DND-41 (cell line): ENCODE measurements at regions not wholly inside any gene's neighbourhood (a gene's known extent, or its start where the extent isn't known, plus 50 kb on each side); places are given as distances from the start of the nearest gene placed in this dataset.

Experiments used
- ATAC-seq: fragments of 200-7000 bp; cut with Tn5 transposase; 3 replicates; pipeline ENCODE4 v1.9.1; 2021; ENCODE audit warnings: low read depth; ENCODE audit not compliant: insufficient read depth
- DNase-seq: peaks from one replicate; pipeline ENCODE4 v3.0.0-alpha.2; 2020
- H2AFZ ChIP-seq: 2 replicates; pipeline ENCODE4 v1.6.0; 2012; ENCODE audit warnings: low read depth, low read length
- H3K27ac ChIP-seq: 2 replicates; pipeline ENCODE4 v1.5.1; 2012; ENCODE audit warnings: low read length, inconsistent platforms
- H3K27me3 ChIP-seq: fragments of 200-600 bp; sonication (generic); 2 replicates; pipeline ENCODE4 v1.6.0; 2012; ENCODE audit warnings: low read length, mild to moderate bottlenecking, inconsistent platforms; ENCODE audit not compliant: insufficient read depth, poor library complexity
- H3K36me3 ChIP-seq: 2 replicates; pipeline ENCODE4 v1.5.1; 2012; ENCODE audit warnings: low read length, inconsistent platforms; ENCODE audit not compliant: insufficient read depth
- H3K4me1 ChIP-seq: 2 replicates; pipeline ENCODE4 v1.5.1; 2012; ENCODE audit warnings: mild to moderate bottlenecking, low read length; ENCODE audit not compliant: insufficient read depth
- H3K4me2 ChIP-seq: 2 replicates; pipeline ENCODE4 v1.6.0; 2012; ENCODE audit warnings: mild to moderate bottlenecking, moderate library complexity, low read length, inconsistent platforms; ENCODE audit not compliant: insufficient read depth
- H3K4me3 ChIP-seq, 2 experiments: fragments of 200-600 bp in 1 of 2; shearing (Covaris generic) in 1 of 2; 2 replicates each; pipeline ENCODE4 v1.5.1; 2012 to 2016; ENCODE audit warnings: inconsistent platforms in 2 of 2, low read length in 2 of 2, mild to moderate bottlenecking in 2 of 2, low read depth in 1 of 2, moderate library complexity in 1 of 2
- H3K79me2 ChIP-seq: 2 replicates; pipeline ENCODE4 v1.6.0; 2012; ENCODE audit warnings: low read length, inconsistent platforms; ENCODE audit not compliant: insufficient read depth
- H3K9ac ChIP-seq: 2 replicates; pipeline ENCODE4 v1.6.0; 2012; ENCODE audit warnings: low read depth, mild to moderate bottlenecking, inconsistent platforms, low read length, moderate library complexity
- H3K9me3 ChIP-seq: 2 replicates; pipeline ENCODE4 v1.5.1; 2012; ENCODE audit warnings: low read length, moderate library complexity, mild to moderate bottlenecking, inconsistent platforms; ENCODE audit not compliant: insufficient read depth, severe bottlenecking
- H4K20me1 ChIP-seq: 2 replicates; pipeline ENCODE4 v1.6.0; 2012; ENCODE audit warnings: low read length; ENCODE audit not compliant: insufficient read depth
- EZH2 ChIP-seq: IDR thresholded peaks from 3 replicates; pipeline ENCODE4 v1.6.1; 2012; ENCODE audit warnings: borderline replicate concordance, low read depth, mild to moderate bottlenecking, moderate library complexity, low read length, inconsistent platforms; ENCODE audit not compliant: severe bottlenecking
- TF ChIP-seq, protein P1 (sequence below): IDR thresholded peaks from 2 replicates; pipeline ENCODE4 v1.5.1; 2012; ENCODE audit warnings: borderline replicate concordance, low read length, moderate library complexity, mild to moderate bottlenecking; ENCODE audit not compliant: poor library complexity, severe bottlenecking; ENCODE audit errors: extremely low read depth

DNA sequence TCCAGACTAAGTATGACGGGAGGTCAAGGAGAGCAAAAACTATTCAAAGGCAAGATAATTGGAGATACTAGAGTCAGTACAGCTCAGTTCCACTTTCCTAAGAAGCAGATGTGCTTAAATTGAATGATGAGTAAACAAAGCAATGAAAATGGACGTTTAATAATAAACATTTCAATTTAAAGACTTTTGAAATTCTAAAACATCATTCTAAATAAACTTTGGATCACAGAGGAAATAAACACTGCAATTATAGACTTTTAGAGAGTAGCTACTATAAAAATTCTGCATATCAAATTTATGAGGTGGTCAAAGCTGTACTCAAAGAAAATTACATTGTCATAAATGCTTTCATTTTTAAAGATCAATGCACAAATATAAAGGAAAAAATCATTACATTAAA is 418.3 kb downstream of the GPAM start:
- Histone ChIP-seq H3K4me1 (no peaks in the 10 kb centered on the region), H4K20me1 (no peaks in the 10 kb centered on the region), H3K27me3 (peaks cover 4% of the 10 kb centered on the region), H3K9me3 (no peaks in the 10 kb centered on the region), H3K36me3 (no peaks in the 10 kb centered on the region), H3K9ac (no peak overlapping the region), H3K27ac (no peak overlapping the region), H3K4me3 (no peak overlapping the region), H3K79me2 (no peaks in the 10 kb centered on the region), H3K4me2 (no peak overlapping the region), H2AFZ (no peak overlapping the region)
- ATAC-seq (no peak), DNase-seq (no peak)
- TF ChIP-seq, protein P1, sequence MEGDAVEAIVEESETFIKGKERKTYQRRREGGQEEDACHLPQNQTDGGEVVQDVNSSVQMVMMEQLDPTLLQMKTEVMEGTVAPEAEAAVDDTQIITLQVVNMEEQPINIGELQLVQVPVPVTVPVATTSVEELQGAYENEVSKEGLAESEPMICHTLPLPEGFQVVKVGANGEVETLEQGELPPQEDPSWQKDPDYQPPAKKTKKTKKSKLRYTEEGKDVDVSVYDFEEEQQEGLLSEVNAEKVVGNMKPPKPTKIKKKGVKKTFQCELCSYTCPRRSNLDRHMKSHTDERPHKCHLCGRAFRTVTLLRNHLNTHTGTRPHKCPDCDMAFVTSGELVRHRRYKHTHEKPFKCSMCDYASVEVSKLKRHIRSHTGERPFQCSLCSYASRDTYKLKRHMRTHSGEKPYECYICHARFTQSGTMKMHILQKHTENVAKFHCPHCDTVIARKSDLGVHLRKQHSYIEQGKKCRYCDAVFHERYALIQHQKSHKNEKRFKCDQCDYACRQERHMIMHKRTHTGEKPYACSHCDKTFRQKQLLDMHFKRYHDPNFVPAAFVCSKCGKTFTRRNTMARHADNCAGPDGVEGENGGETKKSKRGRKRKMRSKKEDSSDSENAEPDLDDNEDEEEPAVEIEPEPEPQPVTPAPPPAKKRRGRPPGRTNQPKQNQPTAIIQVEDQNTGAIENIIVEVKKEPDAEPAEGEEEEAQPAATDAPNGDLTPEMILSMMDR, result no peak
- TF ChIP-seq EZH2, result no peak

DNA sequence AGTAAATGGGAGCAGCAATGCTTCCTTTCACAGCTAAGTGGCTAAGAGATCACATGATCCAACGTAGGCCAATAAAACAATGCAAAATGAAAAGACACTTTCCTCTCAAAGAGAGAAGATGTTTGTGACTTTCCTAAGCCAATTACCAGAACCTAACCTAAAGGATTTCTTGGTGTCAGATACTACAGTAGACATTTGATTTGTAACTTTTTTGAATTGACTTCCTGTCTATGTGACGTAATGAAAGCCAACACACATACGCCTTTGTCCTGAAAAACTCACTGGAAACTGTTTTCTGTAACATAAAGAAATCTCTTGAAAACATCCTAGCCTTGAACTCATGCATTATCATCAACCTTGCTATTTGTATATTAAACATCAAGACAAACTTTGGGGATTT is 417.1 kb downstream of the GPAM start:
- TF ChIP-seq, protein P1, result no peak
- TF ChIP-seq EZH2, result no peak
- Histone ChIP-seq H3K79me2 (no peaks in the 10 kb centered on the region), H3K9me3 (no peaks in the 10 kb centered on the region), H3K36me3 (no peaks in the 10 kb centered on the region), H3K27ac (no peak overlapping the region), H3K4me3 (no peak overlapping the region), H3K9ac (no peak overlapping the region), H4K20me1 (no peaks in the 10 kb centered on the region), H3K4me1 (no peaks in the 10 kb centered on the region), H3K27me3 (peaks cover 4% of the 10 kb centered on the region), H3K4me2 (no peak overlapping the region), H2AFZ (no peak overlapping the region)
- DNase-seq (no peak), ATAC-seq (no peak)

DNA sequence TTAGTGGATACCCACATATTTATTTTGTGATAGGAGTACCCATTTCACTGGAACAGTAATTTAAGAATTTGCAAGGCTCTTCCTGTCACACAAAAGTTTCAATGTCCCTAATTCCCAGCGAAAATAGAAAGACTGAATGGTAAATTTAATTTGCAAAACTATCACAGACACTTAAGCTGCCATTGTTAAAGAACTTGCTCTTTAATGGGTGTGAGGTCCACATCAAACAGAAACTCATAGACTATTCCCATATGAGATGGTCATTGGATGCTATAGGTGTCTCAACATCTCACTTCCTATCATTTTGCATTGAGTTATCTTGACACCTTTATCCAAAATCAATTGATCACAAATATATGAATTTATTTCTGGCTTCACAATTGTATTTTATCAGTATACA is 415.9 kb downstream of the GPAM start:
- H3K27ac ChIP-seq, result no peak overlapping the region

More for the DNA sequence above, 415.9 kb downstream of the GPAM start:
- no peaks in the 10 kb centered on the region for H3K79me2 ChIP-seq
- H3K9ac ChIP-seq, result no peak overlapping the region
- no peaks in the 10 kb centered on the region for H3K4me1 ChIP-seq
- H3K4me3 ChIP-seq, result no peak overlapping the region
- ATAC-seq (no peak), DNase-seq (no peak)
- H3K9me3 ChIP-seq, result no peaks in the 10 kb centered on the region
- H3K27me3 ChIP-seq, result peaks cover 4% of the 10 kb centered on the region
- no peaks in the 10 kb centered on the region for H4K20me1 ChIP-seq
- no peak overlapping the region for H3K4me2 ChIP-seq
- no peaks in the 10 kb centered on the region for H3K36me3 ChIP-seq
- TF ChIP-seq, protein P1, result no peak
- no peak for TF ChIP-seq EZH2
- H2AFZ ChIP-seq, result no peak overlapping the region
